PC-9 (cell line): ENCODE measurements at regions not wholly inside any gene's neighbourhood (a gene's known extent, or its start where the extent isn't known, plus 50 kb on each side); places are given as distances from the start of the nearest gene placed in this dataset.

ENCODE experiments used
- CTCF ChIP-seq: fragments of 200-600 bp; sonication (generic); conservative IDR thresholded peaks from 2 replicates; pipeline ENCODE4 v1.6.1; 2017; ENCODE audit warnings: mixed run types, antibody characterized with exemption, mild to moderate bottlenecking, moderate library complexity
- EZH2 ChIP-seq: fragments of 200-600 bp; sonication (generic); IDR thresholded peaks from 2 replicates; pipeline ENCODE4 v1.8.0; 2017; ENCODE audit warnings: antibody characterized with exemption, low read depth

GRCh38 chr5:109942646-109943045, 252.9 kb downstream of the MAN2A1 start:
- TF ChIP-seq CTCF: no peak
- TF ChIP-seq EZH2: no peak
